Endothelial cell of umbilical vein (primary cell): ENCODE measurements at regions not wholly inside any gene's neighbourhood (a gene's known extent, or its start where the extent isn't known, plus 50 kb on each side); places are given as distances from the start of the nearest gene placed in this dataset.

Experiments used
- EZH2 ChIP-seq: IDR thresholded peaks from 2 replicates; pipeline ENCODE4 v1.6.1; 2012; ENCODE audit warnings: borderline replicate concordance, low read depth, mild to moderate bottlenecking, moderate library complexity, low read length, inconsistent platforms; ENCODE audit not compliant: severe bottlenecking
- FOS ChIP-seq: IDR thresholded peaks from 2 replicates; pipeline ENCODE4 v1.6.1; 2011; ENCODE audit warnings: mild to moderate bottlenecking, low read length, moderate library complexity, borderline replicate concordance; ENCODE audit not compliant: insufficient read depth
- JUN ChIP-seq: IDR thresholded peaks from 2 replicates; pipeline ENCODE4 v1.6.1; 2011; ENCODE audit warnings: borderline replicate concordance, low read depth; ENCODE audit not compliant: insufficient read length, insufficient read depth
- POLR2A ChIP-seq: IDR thresholded peaks from 2 replicates; pipeline ENCODE4 v1.6.1; 2012; ENCODE audit warnings: low read depth, mild to moderate bottlenecking, control low read depth, low read length
- POLR2AphosphoS5 ChIP-seq: IDR thresholded peaks from 2 replicates; pipeline ENCODE4 v1.6.1; 2012; ENCODE audit warnings: low read depth, mild to moderate bottlenecking, control low read depth, low read length, moderate library complexity; ENCODE audit not compliant: insufficient read depth
- TF ChIP-seq, protein P1 (sequence below), 2 donors: IDR thresholded peaks; 1 replicate in 1 of 2; 2 replicates in 1 of 2; pipeline ENCODE4 v1.5.1; 2011; ENCODE audit warnings: low read length in 2 of 2, mild to moderate bottlenecking in 2 of 2, moderate library complexity in 2 of 2, control low read depth in 1 of 2, inconsistent platforms in 1 of 2, low read depth in 1 of 2; ENCODE audit not compliant: insufficient read depth in 1 of 2; ENCODE audit errors: extremely low read depth in 1 of 2
- TF ChIP-seq, protein P2 (sequence below): IDR thresholded peaks from 2 replicates; pipeline ENCODE4 v1.6.1; 2011; ENCODE audit not compliant: insufficient read depth, insufficient read length

DNA sequence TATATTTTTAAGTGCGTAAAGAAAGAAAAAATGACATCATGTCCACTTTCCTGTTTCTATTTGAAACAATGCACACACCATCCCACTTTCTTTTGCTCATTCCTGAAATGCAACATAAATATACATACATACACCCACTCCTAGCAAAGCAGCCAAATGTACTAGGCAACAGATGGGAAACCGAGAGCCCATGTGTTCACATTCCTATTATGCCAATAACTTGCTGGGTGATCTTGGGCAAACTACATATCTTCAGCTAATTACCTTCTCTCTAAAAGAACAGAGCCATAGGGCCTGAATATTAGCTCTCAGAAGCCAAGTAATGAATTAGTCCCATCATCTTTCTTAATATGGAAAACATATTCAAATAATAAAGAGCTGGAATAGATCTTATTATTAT is 610.6 kb upstream of the ATXN8OS start:
- TF ChIP-seq, protein P1, sequence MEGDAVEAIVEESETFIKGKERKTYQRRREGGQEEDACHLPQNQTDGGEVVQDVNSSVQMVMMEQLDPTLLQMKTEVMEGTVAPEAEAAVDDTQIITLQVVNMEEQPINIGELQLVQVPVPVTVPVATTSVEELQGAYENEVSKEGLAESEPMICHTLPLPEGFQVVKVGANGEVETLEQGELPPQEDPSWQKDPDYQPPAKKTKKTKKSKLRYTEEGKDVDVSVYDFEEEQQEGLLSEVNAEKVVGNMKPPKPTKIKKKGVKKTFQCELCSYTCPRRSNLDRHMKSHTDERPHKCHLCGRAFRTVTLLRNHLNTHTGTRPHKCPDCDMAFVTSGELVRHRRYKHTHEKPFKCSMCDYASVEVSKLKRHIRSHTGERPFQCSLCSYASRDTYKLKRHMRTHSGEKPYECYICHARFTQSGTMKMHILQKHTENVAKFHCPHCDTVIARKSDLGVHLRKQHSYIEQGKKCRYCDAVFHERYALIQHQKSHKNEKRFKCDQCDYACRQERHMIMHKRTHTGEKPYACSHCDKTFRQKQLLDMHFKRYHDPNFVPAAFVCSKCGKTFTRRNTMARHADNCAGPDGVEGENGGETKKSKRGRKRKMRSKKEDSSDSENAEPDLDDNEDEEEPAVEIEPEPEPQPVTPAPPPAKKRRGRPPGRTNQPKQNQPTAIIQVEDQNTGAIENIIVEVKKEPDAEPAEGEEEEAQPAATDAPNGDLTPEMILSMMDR (IDR thresholded peaks at IDR 0.05; ENCODE audit: extremely low read depth in 1 of 2, insufficient read depth in 1 of 2, low read depth in 1 of 2, low read length in 2 of 2) = no peak
- TF ChIP-seq, protein P2, sequence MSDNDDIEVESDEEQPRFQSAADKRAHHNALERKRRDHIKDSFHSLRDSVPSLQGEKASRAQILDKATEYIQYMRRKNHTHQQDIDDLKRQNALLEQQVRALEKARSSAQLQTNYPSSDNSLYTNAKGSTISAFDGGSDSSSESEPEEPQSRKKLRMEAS = no peak
- no peak for TF ChIP-seq POLR2AphosphoS5
- TF ChIP-seq EZH2 = no peak
- no peak for TF ChIP-seq POLR2A
- TF ChIP-seq FOS = no peak
- TF ChIP-seq JUN = no peak
